Adrenal gland (tissue), 5 donors: ENCODE measurements at regions not wholly inside any gene's neighbourhood (a gene's known extent, or its start where the extent isn't known, plus 50 kb on each side); places are given as distances from the start of the nearest gene placed in this dataset.

Experiments
- CTCF ChIP-seq, 6 experiments: fragments of 450-650 bp in 4 of 6; fragments of 200-600 bp in 2 of 6; sonication (generic) in 1 of 6; IDR thresholded peaks; 1 replicate in 5 of 6; 2 replicates in 1 of 6; pipeline versions ENCODE4 v1.5.1 to v1.8.0; 2016 to 2021; ENCODE audit warnings: antibody characterized with exemption in 6 of 6, mild to moderate bottlenecking in 2 of 6, moderate library complexity in 1 of 6
- POLR2A ChIP-seq, 2 donors: fragments of 450-650 bp; IDR thresholded peaks; one replicate each; pipeline ENCODE4 v1.6.1; 2017; ENCODE audit warnings: antibody characterized with exemption in 2 of 2, mild to moderate bottlenecking in 2 of 2, moderate library complexity in 1 of 2
- donor health status: DM: no; HTN: no; CAD: no.

- TF ChIP-seq CTCF (IDR thresholded peaks at IDR 0.05), result no peak
- no peak for TF ChIP-seq POLR2A (IDR thresholded peaks at IDR 0.05)
Measured at GRCh38 chr5:98635656-98636055, 137.8 kb upstream of the RGMB start.
